GM19239 (cell line): ENCODE measurements at regions not wholly inside any gene's neighbourhood (a gene's known extent, or its start where the extent isn't known, plus 50 kb on each side); places are given as distances from the start of the nearest gene placed in this dataset.

Experiments
- DNase-seq: peaks from one replicate; pipeline ENCODE4 v3.0.0; 2011; ENCODE audit warnings: low spot score; ENCODE audit not compliant: insufficient read length
- FAIRE-seq: peaks from 2 replicates; lab custom pipeline; 2011; peaks lifted over from hg19 to GRCh38; lab: Jason Lieb, UNC

DNA sequence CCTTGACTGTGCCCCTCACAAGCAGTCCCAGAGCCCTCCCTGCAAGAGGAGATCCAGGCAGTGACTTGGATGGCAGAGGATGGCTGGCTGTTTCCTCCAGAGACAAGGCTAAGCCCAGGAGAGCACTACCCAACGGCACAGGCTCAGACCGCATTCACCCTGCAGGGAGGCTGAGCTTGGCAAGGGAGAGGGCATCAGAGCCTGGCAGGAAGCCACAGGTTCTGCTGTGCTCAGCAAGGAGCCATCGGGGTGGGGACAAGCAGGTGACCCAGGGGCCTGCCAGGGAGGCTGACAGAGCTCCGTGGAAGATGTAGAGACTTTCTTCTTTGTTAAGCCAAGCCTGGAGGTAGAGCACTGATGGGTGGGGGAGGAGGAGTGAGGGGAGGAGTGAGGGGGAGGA is 159.2 kb upstream of the CST7 start:
- FAIRE-seq: no peak
- DNase-seq: no peak

DNA sequence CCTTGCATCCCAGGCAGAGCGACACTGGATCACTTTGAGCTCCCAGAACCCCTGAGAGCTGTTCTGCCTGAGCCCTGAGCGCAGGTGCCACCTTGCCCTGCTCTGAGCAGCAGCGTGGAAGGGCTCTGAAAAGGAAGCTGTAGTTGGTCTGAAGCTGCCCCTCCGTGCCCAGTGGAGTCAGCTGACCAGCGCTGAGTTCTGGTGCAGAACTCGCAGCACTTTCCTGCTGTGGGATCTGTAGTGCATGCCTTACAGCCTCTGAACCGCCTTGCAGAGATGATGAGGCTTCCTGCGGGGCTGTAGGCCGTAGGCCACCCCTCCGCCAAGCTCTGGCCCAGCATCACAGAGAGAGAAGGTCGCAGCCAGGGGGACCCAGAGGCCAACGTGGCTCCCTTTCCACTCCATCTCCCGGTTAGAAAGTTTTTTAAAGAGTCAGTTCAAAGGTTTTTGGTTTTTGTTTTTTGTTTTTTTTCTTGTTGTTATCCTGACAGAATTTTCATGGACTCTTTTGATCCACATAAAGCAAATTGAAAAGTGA is 158.3 kb upstream of the CST7 start:
- DNase-seq (no peak), FAIRE-seq (no peak)

DNA sequence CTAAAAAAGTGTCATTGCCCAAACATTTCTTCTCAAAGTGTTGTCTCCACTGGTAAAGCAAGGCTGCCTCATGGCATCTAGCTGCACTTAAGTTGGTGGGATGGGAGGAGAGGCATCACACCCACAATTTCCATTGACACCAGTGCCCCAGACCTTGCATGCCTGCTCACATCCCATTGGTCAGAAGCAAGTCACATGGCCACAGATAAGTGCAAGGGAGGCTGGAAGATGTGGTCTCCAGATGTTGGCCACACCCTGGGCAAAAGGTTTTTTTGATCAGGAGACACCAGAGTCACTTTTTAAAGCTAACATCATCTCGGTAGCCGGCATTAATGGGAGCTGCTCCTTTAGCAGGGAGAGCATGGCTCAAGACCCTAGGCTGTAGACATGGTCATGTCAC is 157.1 kb upstream of the CST7 start:
- FAIRE-seq (no peak), DNase-seq (no peak)

DNA sequence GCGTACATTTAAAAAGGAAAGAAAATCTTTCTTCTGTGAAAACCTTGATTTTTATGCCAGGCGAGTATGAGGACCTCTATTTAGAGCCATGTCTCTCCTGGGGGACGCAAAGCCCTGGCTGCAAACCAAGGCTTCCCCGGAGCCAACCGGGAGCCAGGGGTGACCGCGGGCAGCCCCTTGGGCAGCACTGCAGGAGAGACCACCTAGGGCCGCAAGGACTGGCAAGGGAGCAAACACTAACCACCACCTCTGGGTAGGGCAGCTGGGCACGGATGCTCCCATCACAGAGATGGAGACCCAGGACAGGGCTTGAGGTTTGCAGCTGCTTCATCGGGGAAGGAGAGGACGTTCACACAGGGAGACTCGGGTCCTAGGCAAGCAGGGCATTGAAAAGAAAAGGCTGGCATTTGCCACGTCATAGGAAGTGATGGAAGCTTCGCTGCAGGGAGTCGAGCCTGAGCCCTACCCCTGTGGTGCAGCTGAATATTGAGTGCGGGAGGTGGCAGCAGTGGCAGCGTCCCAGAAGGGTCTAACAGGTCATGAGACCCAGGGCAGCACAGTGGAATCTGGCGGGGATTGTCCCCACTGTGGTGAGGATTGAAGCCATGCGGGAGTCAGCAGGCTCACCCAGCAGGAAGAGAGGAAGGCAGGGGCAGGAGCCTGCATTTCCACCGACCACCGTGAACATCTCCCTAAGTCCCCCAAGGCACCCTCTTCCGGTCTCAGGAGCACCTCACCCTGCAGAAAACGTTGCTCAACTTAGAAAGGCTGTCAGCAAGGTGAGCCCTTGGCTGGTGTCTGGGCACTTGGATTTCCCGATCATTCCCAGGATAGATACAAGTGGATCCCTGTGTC is 156.2 kb upstream of the CST7 start:
- FAIRE-seq (no peak), DNase-seq (no peak)

DNA sequence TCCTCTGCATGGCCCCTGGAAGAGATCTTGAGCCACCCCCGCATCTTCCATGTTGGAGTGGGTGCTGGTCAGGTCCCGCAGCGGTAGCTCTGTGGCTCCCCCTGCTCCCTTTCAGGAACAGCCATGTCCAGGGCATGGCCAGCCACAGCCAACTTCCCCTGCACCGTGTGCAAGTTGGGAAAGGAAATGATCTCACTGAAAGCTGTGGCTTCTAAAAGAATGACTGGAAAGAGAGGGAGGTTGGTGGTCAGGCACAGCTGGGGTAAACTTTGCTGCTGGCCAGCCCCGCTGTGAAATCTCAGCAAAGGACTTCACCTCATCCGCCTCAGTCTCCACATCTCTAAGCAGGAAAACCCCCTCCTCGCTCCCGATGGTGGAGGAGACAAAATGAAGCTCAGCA is 153.6 kb upstream of the CST7 start:
- no peak for FAIRE-seq

DNA sequence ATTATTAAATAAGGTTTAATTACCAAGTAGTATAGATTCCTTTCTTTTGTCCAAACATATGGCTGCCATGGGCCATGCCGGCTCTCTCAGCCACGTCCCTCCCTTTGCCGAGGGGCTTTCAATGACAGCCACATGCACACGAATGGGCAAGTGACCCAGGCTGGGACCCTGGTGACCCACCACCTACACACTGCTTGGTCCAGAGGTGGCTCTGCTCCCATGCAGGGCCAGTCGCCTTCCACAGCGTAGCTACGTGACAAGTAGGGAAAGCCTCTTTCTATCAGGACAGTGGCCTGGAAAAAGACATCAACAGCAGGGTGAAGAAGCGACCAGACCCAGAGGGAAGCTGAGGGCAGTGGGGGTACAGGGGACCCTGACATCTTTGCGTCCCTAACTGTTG is 152.8 kb upstream of the CST7 start:
- FAIRE-seq (no peak), DNase-seq (no peak)

More for the DNA sequence above, 153.6 kb upstream of the CST7 start:
- no peak for DNase-seq

DNA sequence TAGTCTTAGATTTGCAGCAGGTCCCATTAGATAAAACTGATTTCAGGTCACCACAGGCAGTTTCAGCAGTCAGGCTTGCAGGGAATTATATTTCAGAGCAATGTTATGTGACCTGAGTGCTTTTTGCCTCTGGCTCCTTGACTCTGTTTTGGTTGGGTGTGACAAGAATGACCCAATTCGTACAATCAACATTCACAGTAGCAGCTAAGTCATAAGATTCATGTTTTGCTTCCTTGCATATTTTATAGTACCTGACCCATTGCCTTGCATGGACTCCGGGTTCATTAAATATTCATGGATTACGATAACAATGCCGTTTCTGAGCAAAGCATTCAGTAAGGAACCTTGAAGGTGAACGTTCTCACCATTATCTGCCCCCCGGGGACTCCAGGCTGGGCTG is 152.0 kb upstream of the CST7 start:
- DNase-seq (no peak), FAIRE-seq (no peak)

DNA sequence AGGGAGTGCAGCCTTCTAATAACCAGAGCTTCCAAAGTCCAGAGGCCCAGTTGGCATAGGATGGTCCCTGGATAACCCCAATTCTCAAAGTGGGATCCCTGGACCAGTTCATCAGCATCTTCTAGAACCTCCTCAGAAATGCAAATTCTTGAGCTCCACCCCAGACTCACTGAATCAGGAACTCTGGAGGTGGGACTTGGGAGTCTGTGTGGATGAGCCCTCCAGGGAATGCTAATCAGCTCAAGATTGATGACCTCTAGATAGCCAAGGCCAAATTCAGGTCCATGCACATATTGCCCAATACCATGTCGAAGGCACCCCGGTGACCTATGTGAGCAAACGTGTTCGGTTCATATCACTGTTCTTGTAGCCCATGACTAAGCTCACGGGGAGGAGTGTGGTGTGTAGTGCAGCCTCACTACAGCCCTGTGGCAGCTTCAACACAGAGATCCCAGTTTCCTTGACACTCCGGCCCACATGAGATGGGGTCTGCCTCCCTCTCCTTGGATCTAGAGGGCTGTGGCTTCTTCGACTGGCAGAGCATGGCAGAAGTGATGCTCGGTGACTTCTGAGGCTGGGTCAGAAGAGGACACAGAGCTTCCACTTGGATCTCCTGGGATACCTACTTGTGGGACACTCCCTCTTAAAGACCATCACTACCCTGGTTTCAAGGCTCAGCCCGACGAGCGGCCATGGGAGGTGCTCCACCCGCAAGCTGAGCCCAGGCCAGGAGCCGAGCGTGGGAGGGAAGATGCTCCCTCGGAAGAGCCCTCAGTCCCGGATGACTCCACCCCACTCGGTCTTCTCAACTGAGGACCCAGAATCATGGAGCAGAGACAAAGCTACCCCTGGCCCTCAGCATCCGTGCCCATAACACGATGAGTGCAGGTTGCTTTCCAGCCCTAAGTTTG is 151.1 kb upstream of the CST7 start:
- DNase-seq (no peak), FAIRE-seq (no peak)

DNA sequence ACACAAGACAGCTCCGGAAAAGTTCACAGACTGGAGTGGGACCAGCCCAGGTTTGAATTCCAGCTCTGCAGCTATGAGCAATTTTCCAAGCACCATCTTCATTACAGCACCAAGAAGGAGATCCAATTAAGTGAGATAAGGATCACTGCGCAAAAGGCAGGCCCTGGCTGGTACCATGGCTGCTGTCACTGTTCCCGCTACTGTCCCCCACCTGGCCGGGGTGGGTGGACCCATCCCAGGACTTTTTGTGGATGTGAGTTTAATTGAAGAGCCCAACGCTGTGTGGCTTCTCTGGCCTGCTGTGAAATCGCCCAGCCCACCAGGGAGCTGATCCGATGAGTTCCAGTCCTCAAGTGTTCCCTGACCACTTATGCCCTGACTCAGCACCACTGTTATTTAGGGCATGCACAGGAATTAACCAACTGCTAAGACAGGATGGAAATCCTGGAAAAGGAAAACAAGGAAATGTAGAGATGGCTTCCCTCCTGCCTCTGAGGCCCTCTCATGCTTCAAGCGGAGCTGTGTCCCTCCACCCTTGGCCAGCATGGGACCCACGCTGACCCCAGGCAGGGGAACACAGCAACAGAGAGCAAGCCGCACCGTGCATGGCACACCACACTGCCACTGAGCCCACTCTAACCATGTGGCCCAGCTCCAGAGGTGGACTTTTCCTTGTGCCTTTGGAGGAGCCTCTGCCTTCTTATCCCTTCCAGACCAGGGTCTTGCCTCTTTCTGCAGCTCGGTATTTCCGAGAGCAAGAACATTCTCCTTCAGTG is 150.0 kb upstream of the CST7 start:
- FAIRE-seq (no peak), DNase-seq (no peak)

DNA sequence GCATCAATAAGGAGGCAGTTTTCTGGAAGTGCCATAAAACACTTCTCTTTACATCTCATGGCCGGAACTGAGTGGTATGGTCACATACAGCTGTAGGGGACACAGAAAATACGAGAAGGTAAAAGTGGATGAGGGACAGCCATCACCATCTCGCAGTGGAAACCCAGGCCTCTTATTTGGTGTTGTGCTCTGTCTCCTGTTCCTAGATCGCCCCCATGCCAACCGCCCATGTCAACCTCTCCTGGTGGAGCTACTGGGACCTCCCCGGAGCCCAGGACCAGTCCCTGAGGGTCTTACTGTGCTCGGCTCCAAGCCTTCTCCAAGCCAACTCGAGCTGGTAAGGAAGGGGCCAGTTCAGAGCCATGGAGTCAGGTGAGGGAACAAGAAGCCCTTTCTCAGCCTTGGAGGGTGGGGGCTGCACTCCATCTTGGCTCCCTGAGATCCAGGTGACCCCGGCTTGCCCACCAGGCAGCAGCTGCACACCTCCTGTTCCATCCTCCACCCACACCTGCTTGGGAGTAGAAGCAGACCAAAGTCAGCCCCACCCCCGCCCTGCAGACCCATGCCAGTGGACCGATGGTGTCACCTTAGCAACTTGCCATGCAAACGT is 149.0 kb upstream of the CST7 start:
- FAIRE-seq (no peak), DNase-seq (no peak)

DNA sequence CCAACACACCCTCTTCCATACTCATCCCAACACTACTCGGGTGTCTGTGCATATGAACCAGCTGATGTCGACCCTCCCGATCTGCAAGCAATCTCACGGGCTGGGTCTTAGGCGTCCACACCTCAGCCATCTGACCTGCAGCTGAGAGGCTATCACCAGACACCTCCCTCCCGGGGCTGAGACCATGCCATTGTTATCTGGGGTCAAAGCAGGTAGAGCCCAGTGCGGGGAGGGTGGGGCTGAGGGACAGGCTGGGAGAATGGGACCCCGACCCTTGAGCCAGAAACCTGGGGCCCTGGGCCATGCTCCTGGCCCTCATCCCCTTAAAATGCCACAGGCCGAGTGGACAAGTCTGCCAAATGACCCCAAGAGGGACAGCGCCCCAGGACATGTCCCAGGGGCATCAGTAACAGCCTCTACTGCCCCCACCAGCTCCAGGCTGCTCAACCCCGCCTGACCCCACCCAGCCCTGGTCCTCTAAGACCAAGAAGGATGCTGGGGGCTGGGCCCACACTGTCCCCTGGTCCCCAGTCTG is 146.7 kb upstream of the CST7 start:
- DNase-seq: no peak
- no peak for FAIRE-seq

DNA sequence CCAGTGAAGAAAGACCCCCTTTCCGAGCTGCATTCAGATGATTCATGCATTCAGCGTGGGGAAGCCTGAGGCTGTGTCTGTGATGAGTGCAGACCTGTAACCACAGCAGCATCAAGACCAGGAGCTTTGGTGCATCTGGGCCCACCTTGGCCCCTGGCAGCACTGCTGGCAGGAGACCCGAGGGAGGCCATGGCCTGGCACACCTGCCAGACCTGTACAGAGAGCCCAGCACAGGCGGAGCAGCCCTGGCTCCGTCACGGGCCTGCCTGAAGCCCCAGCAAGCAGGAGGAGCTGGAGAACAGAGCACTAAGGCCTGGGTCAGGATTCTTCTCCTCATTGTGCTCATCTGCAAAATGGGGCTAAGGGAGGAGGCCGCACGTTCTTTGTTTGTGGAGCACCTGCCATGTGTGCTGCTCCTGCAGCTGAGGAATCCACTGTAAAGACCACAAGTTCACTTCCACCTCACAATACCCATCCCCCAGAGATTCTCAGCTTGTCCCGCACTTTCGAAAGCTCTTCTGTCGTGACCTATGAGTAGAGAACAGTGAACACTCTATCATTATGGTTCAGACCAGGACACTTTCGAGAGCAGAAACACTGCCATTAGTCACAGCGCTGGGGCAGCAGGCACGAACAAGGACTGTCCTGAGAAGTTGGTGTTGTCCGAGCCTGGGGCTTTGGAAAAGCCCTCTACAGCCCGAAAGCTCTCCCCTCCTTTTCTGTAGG is 144.4 kb upstream of the CST7 start:
- DNase-seq: no peak
- FAIRE-seq: no peak

DNA sequence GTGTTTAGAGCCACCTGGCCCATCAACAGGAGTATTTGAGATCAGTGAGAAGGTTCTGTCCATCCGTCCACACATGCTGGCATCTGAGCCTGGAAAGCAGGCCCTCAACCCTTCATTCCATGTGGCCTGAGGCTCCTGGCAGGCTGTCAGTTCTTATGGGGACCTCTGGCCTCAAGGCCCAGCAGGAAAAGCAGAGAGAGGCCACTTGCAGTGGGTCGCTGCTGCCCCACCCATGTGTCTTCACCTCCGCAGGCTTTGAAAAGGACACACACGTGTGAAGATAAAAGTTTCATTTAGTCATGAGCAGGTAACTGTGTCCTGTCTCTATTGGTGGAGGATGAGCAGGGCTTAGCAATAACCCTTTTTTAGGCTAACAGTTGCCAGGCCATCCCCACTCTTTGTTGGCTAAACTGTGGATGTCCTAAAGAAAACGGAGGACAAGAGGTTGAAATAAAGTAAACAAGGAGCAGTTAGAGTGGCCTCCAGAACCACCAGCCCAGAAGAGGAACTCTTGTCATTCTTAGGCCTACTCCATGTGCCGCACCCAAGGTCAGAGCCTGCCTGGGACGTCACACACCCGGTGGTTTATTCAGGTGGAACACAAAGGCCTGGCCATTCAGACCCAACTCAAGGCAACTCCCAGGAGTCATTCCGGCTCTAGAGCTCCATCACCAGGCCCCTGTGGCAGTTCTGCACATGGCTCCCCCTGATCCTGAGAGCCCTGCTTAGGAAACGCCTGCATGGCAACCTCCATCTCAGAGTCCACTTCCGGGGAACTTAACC is 143.4 kb upstream of the CST7 start:
- DNase-seq (no peak), FAIRE-seq (no peak)

DNA sequence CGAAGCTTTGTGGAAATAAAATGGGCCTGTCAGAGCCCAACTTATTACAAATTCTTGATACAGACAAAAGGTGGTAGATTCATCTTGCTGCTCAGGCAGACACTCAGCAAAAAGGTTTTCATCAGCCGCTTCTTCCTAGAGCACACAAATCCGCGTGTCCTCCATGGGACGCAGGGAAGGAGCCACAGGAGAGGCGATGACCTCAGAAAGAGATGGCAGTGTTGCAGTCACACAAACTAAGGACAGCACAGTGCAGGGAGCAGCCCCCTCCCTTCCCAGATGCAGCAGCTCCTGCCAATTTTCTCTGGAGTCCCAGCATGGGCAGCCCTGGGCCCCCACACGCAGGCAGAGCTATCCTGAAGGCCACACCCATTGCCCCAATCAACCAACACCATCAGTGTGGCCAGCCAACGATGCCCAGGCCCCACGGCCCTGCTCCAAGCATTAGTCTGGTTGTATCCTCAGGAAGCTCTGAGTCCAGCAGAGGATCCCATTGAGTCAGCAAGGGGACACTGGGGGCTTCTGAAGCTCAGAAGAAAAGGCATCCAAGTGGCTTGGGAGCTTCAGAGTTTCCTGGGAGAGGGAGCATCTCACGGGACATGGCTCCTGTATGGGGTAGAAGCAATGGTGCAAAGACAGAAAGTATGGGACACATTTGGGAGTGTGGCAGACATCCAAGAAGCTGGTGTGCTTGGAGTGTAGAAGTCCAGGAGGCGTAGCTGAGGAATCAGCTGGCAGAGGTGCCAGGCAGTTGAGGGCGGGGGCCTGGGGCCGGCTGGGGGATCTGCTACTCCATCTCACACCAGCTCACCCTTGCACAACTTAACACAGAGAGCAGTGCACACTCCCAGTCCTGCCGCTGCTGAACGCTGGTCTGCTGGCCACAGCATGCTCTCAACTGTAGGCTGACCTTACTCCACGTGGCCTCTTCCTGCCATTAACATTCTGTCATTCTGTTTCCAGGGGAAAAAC is 142.1 kb upstream of the CST7 start:
- DNase-seq (no peak), FAIRE-seq (no peak)

DNA sequence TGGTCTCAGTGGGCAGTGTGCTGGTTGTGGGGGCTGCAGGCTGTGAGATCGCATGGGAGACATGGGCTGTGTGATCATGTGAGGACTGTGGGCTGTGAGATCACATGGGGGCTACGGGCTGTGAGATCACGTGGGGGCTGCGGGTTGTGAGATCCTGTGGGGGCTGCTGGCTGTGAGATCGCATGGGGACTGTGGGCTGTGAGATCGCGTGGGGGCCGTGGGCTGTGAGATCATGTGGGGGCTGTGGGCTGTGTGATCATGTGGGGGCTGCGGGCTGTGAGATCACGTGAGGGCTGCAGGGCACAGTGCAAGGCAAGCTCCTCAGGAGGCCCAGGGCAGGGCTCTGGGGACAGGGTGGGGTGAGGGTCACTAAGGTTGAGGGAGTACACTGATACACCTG is 140.5 kb upstream of the CST7 start:
- FAIRE-seq (no peak), DNase-seq (no peak)

DNA sequence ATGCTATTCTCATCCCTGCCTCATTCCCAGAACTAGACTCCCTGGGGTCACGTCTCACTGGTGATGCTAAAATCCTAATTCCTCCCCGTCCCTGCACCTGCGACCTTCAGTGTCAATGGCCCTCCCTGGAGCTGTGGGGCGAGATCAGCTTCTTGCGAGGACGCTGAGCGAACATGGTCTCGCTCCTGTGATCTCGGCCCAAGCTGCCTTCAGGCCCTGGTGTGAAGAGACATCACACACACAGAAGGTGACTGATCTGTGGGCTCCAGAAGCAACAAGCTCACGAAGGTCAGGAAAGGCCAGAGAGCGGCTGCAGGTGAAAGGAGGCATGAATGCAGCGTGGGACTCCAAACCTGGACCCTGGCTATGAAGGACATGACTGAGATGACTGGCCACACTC is 139.5 kb upstream of the CST7 start:
- no peak for DNase-seq
- no peak for FAIRE-seq
